IgD-negative memory B cell (primary cell): ENCODE measurements at regions not wholly inside any gene's neighbourhood (a gene's known extent, or its start where the extent isn't known, plus 50 kb on each side); places are given as distances from the start of the nearest gene placed in this dataset.

Experiments
- H3K27ac Mint-ChIP-seq, 3 donors: one replicate each; pipeline ENCODE4 v1.8.0; 2020 to 2022; ENCODE audit warnings: mild to moderate bottlenecking in 3 of 3, mixed read lengths in 3 of 3, moderate library complexity in 1 of 3
- H3K27me3 Mint-ChIP-seq: one replicate; pipeline ENCODE4 v1.8.0; 2021; ENCODE audit warnings: mixed read lengths
- H3K36me3 Mint-ChIP-seq: one replicate; pipeline ENCODE4 v1.8.0; 2020; ENCODE audit warnings: mild to moderate bottlenecking, mixed read lengths
- H3K4me1 Mint-ChIP-seq, 3 donors: one replicate each; pipeline ENCODE4 v1.8.0; 2020 to 2022; ENCODE audit warnings: mixed read lengths in 3 of 3, mild to moderate bottlenecking in 1 of 3
- H3K4me3 Mint-ChIP-seq, 4 donors: one replicate each; pipeline ENCODE4 v1.8.0; 2020 to 2022; ENCODE audit warnings: mild to moderate bottlenecking in 4 of 4, mixed read lengths in 4 of 4, moderate library complexity in 3 of 4
- H3K9me3 Mint-ChIP-seq, 3 donors: one replicate each; pipeline ENCODE4 v1.8.0; 2020 to 2021; ENCODE audit warnings: mixed read lengths in 3 of 3, mild to moderate bottlenecking in 1 of 3

- Mint-ChIP-seq H3K9me3 (no peaks in the 10 kb centered on the region), H3K4me3 (no peak overlapping the region), H3K27me3 (peaks cover 13% of the 10 kb centered on the region)
Measured at GRCh38 chr10:104505521-104506042, 135.5 kb upstream of the SORCS3 start.

DNA sequence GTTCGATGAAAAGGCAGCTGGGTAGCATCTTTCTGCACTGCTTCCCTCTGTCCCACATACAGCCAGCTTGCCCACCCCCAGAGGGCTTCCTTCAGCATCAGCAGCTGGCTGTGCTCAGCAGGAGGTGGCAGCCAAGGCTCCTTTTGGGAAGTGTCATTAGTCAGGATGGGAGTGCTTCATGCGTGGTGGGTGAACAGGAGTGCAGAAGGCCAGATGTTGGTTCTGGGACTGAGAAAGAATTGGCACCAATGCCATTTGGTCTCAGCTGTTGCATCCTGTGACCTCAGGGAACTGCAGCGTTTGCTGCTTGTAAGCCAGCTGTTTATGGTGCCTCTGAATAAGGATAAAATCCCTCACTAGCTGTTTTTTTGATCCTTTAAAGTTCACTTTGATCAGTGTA, 131.1 kb upstream of the SORCS3 start:
- no peak overlapping the region for H3K27ac Mint-ChIP-seq
- H3K36me3 Mint-ChIP-seq, result no peaks in the 10 kb centered on the region
- H3K4me1 Mint-ChIP-seq, result no peaks in the 10 kb centered on the region
- H3K4me3 Mint-ChIP-seq, result no peak overlapping the region
- H3K9me3 Mint-ChIP-seq, result no peaks in the 10 kb centered on the region
- H3K27me3 Mint-ChIP-seq, result peaks cover 9% of the 10 kb centered on the region

More at GRCh38 chr10:104505521-104506042, 135.5 kb upstream of the SORCS3 start:
- Mint-ChIP-seq H3K4me1 (no peaks in the 10 kb centered on the region), H3K27ac (peak overlapping the region in 1 of 3 donors; percentile 34), H3K36me3 (no peaks in the 10 kb centered on the region)

- Mint-ChIP-seq H3K27ac (no peak overlapping the region), H3K4me3 (peak overlapping the region in 1 of 4 donors; percentile 40), H3K4me1 (no peaks in the 10 kb centered on the region), H3K27me3 (peaks cover 9% of the 10 kb centered on the region), H3K9me3 (no peaks in the 10 kb centered on the region), H3K36me3 (no peaks in the 10 kb centered on the region)
Measured at GRCh38 chr10:104510644-104511043, 130.4 kb upstream of the SORCS3 start.

DNA sequence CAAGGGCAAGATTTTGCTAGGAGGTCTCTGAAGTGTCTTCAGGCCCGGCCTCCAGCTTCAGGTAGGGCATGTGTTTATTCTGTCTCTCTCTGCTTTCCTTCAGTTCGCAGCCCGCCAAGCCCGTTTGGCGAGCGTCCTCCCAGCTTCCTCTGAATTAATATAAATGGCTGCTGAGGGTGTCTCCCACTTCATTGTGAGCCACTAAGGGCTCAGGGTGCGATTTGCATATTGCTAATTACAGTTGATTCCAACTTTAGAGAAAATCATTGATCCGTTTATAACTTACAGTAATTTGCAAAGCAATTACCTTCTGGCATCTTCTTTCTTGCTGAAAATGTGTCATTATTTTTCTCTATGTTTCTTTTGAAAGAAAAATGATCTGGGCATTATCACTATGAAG, 128.3 kb upstream of the SORCS3 start:
- Mint-ChIP-seq H3K9me3 (no peaks in the 10 kb centered on the region), H3K27ac (no peak overlapping the region), H3K4me1 (no peaks in the 10 kb centered on the region), H3K36me3 (no peaks in the 10 kb centered on the region), H3K27me3 (peaks cover 17% of the 10 kb centered on the region), H3K4me3 (no peak overlapping the region)

GRCh38 chr10:104515678-104516199, 125.4 kb upstream of the SORCS3 start:
- Mint-ChIP-seq H3K27ac (no peak overlapping the region), H3K9me3 (no peaks in the 10 kb centered on the region), H3K27me3 (peaks cover 12% of the 10 kb centered on the region), H3K4me1 (no peaks in the 10 kb centered on the region), H3K36me3 (no peaks in the 10 kb centered on the region), H3K4me3 (no peak overlapping the region)

DNA sequence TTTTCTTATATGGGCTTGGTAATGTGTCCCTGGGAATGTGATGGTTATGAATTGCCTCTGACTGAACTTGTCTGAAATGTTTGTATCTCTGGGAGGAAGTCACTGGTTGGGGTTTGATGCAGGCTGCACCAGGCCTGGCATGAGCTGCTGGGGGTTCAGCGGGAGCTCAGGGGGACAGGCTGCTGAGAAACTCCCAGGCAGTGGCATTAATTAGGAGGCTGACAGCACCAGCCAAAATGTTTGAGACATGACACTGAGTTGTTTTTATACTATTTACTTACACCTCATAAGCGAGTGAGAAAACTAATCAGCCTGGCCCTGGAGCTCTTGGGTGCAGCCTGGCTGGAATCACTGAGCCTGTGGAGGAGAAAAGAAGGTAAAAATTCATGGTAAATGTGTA, 124.1 kb upstream of the SORCS3 start:
- Mint-ChIP-seq H3K9me3 (no peaks in the 10 kb centered on the region), H3K4me3 (no peak overlapping the region), H3K4me1 (no peaks in the 10 kb centered on the region), H3K27me3 (peaks cover 12% of the 10 kb centered on the region), H3K27ac (no peak overlapping the region), H3K36me3 (no peaks in the 10 kb centered on the region)

- Mint-ChIP-seq H3K9me3 (no peaks in the 10 kb centered on the region), H3K4me1 (no peaks in the 10 kb centered on the region), H3K27me3 (peaks cover 9% of the 10 kb centered on the region), H3K36me3 (no peaks in the 10 kb centered on the region), H3K27ac (no peak overlapping the region), H3K4me3 (no peak overlapping the region)
Measured at GRCh38 chr10:104517946-104518345, 123.1 kb upstream of the SORCS3 start.

DNA sequence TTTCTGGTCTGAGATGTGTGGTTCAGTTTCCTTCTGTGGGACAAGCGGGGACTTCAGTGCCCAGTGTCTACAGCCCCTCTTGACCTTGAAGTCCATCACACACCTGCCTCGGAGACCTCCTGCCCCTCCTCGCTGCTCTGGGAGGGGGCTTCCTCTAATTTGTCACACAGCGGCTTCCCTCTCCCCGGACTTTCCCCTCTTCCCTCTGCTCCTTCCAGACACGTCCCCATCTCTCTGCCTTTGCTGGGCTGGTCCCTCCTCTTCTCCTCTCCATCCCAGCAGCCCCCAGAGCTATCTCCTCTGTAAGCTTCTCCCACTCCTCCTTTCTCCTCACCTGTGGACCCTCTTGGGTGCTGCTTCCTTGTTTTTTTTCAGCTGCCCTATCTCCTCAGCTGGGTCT, 122.2 kb upstream of the SORCS3 start:
- Mint-ChIP-seq H3K4me1 (no peaks in the 10 kb centered on the region), H3K27me3 (peaks cover 12% of the 10 kb centered on the region), H3K9me3 (no peaks in the 10 kb centered on the region), H3K36me3 (no peaks in the 10 kb centered on the region), H3K27ac (no peak overlapping the region), H3K4me3 (no peak overlapping the region)

GRCh38 chr10:104520653-104521052, 120.4 kb upstream of the SORCS3 start:
- Mint-ChIP-seq H3K4me3 (no peak overlapping the region), H3K27me3 (peaks cover 14% of the 10 kb centered on the region), H3K4me1 (no peaks in the 10 kb centered on the region), H3K36me3 (no peaks in the 10 kb centered on the region), H3K27ac (no peak overlapping the region), H3K9me3 (no peaks in the 10 kb centered on the region)

- Mint-ChIP-seq H3K27ac (no peak overlapping the region), H3K4me3 (no peak overlapping the region), H3K4me1 (no peaks in the 10 kb centered on the region), H3K27me3 (peaks cover 7% of the 10 kb centered on the region), H3K36me3 (no peaks in the 10 kb centered on the region), H3K9me3 (no peaks in the 10 kb centered on the region)
Measured at GRCh38 chr10:104521901-104522694, 119.0 kb upstream of the SORCS3 start.

DNA sequence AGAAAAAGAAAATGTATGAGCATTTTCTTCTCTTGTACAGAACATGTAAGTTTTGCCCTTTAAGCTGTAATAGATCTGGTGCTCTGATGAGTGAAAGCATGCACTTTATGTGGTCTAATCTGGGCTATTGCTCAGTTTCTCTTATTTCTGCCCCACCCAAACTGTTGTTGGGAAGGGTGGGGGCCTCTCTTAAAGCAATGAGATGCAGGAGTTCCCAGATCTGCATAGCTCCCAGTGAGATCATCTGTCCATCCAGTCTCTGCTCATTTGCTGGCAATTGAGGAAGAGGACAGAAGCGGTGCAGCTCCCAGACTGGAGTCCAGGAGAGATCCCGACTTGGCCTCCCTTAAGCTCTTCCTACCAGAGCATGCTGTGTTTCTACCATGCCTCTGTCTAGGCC, 114.9 kb upstream of the SORCS3 start:
- H3K9me3 Mint-ChIP-seq, result no peaks in the 10 kb centered on the region
- peaks cover 1% of the 10 kb centered on the region for H3K36me3 Mint-ChIP-seq
- peaks cover 6% of the 10 kb centered on the region for H3K27me3 Mint-ChIP-seq
- H3K4me1 Mint-ChIP-seq, result no peaks in the 10 kb centered on the region
- no peak overlapping the region for H3K4me3 Mint-ChIP-seq
- no peak overlapping the region for H3K27ac Mint-ChIP-seq

DNA sequence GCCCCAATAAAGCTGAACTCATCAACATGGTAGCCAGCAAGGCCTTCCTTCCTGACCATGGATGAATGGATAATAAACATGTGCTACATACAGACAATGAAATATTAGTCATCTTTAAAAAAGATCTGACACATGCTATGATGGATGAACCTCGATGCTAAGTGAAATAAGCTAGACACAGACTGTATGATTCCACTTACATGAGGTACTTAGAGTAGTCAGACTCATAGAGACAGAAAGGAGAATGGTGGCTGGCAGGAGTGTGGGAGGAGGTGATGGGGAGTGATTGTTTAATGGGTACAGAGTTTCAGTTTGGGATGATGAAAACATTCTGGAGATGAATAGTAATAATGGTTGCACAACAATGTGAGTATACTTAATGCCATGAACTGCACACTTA, 114.1 kb upstream of the SORCS3 start:
- Mint-ChIP-seq H3K27me3 (peaks cover 6% of the 10 kb centered on the region), H3K27ac (no peak overlapping the region), H3K36me3 (peaks cover 1% of the 10 kb centered on the region), H3K9me3 (no peaks in the 10 kb centered on the region), H3K4me3 (no peak overlapping the region), H3K4me1 (no peaks in the 10 kb centered on the region)

- peaks cover 0 to 5% (median 4%) of the 10 kb centered on the region in 3 donors for H3K9me3 Mint-ChIP-seq
- H3K4me1 Mint-ChIP-seq, result no peaks in the 10 kb centered on the region
- no peaks in the 10 kb centered on the region for H3K36me3 Mint-ChIP-seq
- no peak overlapping the region for H3K4me3 Mint-ChIP-seq
- peaks cover 25% of the 10 kb centered on the region for H3K27me3 Mint-ChIP-seq
- H3K27ac Mint-ChIP-seq, result no peak overlapping the region
Measured at GRCh38 chr10:104540181-104540580, 100.9 kb upstream of the SORCS3 start.

DNA sequence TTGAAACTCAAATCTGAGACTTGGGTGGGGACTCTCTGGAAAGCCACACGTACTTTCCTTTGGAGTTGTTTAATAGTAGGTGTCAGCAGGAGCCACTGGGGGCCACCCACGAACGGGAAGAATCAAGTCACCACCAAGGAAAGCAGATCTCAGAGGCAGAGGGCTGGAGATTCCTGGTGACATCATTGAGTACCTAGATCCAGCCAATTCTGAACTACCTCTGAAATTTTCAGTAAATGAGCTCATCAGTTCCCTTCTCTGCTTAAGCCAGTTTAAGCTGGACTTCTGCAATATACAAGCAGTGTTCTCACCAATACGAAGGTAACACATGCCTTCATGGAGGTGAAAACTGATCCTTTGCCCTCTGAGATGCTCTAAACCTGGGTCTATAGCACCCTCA, 99.3 kb upstream of the SORCS3 start:
- Mint-ChIP-seq H3K27ac (no peak overlapping the region), H3K4me1 (no peaks in the 10 kb centered on the region), H3K4me3 (no peak overlapping the region), H3K27me3 (peaks cover 23% of the 10 kb centered on the region), H3K9me3 (peaks cover 0 to 4% (median 3%) of the 10 kb centered on the region in 3 donors), H3K36me3 (no peaks in the 10 kb centered on the region)

GRCh38 chr10:104546336-104546735, 94.8 kb upstream of the SORCS3 start:
- H3K4me1 Mint-ChIP-seq, result no peaks in the 10 kb centered on the region
- peaks cover 0 to 4% (median 0%) of the 10 kb centered on the region in 3 donors for H3K9me3 Mint-ChIP-seq
- peaks cover 6% of the 10 kb centered on the region for H3K27me3 Mint-ChIP-seq
- no peak overlapping the region for H3K4me3 Mint-ChIP-seq
- H3K36me3 Mint-ChIP-seq, result no peaks in the 10 kb centered on the region
- H3K27ac Mint-ChIP-seq, result no peak overlapping the region

GRCh38 chr10:104546756-104547155, 94.3 kb upstream of the SORCS3 start:
- Mint-ChIP-seq H3K9me3 (peaks cover 0 to 4% (median 0%) of the 10 kb centered on the region in 3 donors), H3K4me3 (no peak overlapping the region), H3K36me3 (no peaks in the 10 kb centered on the region), H3K27me3 (peaks cover 6% of the 10 kb centered on the region), H3K27ac (no peak overlapping the region), H3K4me1 (no peaks in the 10 kb centered on the region)
